ENCODE measurements at regions not wholly inside any gene's neighbourhood (a gene's known extent, or its start where the extent isn't known, plus 50 kb on each side); places are given as distances from the start of the nearest gene placed in this dataset.

GRCh38 chr12:97132270-97132669 is 225.2 kb downstream of the NEDD1 start:
- DNase-seq (ENCODE audit: insufficient read length, low spot score, missing footprints), result no peak
- Histone ChIP-seq H3K36me3 (ENCODE audit: insufficient read depth, low read length) (no peaks in the 10 kb centered on the region), H3K4me1 (ENCODE audit: insufficient read depth, low read length) (no peaks in the 10 kb centered on the region), H3K27ac (ENCODE audit: low read depth, low read length) (no peak overlapping the region), H3K4me3 (ENCODE audit: insufficient read depth, low read length) (no peak overlapping the region), H3K79me2 (ENCODE audit: insufficient read depth, low read length) (no peaks in the 10 kb centered on the region), H3K27me3 (ENCODE audit: insufficient read depth, low read length) (no peaks in the 10 kb centered on the region), H2AFZ (ENCODE audit: low read length) (no peak overlapping the region), H3K4me2 (ENCODE audit: insufficient read depth, low read length) (no peak overlapping the region), H4K20me1 (ENCODE audit: insufficient read depth, low read length) (no peaks in the 10 kb centered on the region), H3K9me3 (ENCODE audit: low read depth, low read length) (peaks cover 3% of the 10 kb centered on the region)
- TF ChIP-seq, protein P1, sequence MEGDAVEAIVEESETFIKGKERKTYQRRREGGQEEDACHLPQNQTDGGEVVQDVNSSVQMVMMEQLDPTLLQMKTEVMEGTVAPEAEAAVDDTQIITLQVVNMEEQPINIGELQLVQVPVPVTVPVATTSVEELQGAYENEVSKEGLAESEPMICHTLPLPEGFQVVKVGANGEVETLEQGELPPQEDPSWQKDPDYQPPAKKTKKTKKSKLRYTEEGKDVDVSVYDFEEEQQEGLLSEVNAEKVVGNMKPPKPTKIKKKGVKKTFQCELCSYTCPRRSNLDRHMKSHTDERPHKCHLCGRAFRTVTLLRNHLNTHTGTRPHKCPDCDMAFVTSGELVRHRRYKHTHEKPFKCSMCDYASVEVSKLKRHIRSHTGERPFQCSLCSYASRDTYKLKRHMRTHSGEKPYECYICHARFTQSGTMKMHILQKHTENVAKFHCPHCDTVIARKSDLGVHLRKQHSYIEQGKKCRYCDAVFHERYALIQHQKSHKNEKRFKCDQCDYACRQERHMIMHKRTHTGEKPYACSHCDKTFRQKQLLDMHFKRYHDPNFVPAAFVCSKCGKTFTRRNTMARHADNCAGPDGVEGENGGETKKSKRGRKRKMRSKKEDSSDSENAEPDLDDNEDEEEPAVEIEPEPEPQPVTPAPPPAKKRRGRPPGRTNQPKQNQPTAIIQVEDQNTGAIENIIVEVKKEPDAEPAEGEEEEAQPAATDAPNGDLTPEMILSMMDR (IDR thresholded peaks at IDR 0.05; ENCODE audit: extremely low read depth, low read depth, low read length), result no peak

GRCh38 chr12:97134495-97134894 is 227.4 kb downstream of the NEDD1 start:
- no peak for DNase-seq (ENCODE audit: insufficient read length, low spot score, missing footprints)
- TF ChIP-seq, protein P1 (IDR thresholded peaks at IDR 0.05; ENCODE audit: extremely low read depth, low read depth, low read length), result no peak
- no peak overlapping the region for H3K27ac ChIP-seq (ENCODE audit: low read depth, low read length)
- H3K4me2 ChIP-seq (ENCODE audit: insufficient read depth, low read length), result no peak overlapping the region
- no peak overlapping the region for H2AFZ ChIP-seq (ENCODE audit: low read length)
- H3K79me2 ChIP-seq (ENCODE audit: insufficient read depth, low read length), result no peaks in the 10 kb centered on the region
- H4K20me1 ChIP-seq (ENCODE audit: insufficient read depth, low read length), result no peaks in the 10 kb centered on the region
- no peak overlapping the region for H3K4me3 ChIP-seq (ENCODE audit: insufficient read depth, low read length)
- peaks cover 3% of the 10 kb centered on the region for H3K9me3 ChIP-seq (ENCODE audit: low read depth, low read length)
- no peaks in the 10 kb centered on the region for H3K36me3 ChIP-seq (ENCODE audit: insufficient read depth, low read length)
- no peaks in the 10 kb centered on the region for H3K27me3 ChIP-seq (ENCODE audit: insufficient read depth, low read length)
- no peaks in the 10 kb centered on the region for H3K4me1 ChIP-seq (ENCODE audit: insufficient read depth, low read length)

DNA sequence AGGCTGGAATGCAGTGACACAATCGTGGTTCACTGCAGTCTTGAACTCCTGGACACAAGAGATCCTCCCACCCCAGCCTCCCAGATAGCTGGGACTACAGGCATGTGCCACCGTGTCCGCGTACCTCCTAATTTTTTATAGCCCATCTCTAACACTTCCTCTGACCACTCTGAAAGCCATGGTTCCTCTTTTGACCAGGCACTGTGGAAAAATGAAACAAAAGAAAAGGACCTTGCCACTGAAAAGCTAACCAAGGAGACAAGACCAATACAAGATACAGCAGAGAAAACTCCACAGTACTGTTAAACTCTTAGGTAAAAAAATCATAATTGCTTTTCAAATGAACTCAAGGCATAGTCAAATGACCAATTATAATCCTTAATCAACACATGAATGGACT is 233.3 kb downstream of the NEDD1 start:
- no peaks in the 10 kb centered on the region for H3K27me3 ChIP-seq (ENCODE audit: insufficient read depth, low read length)
- TF ChIP-seq, protein P1 (IDR thresholded peaks at IDR 0.05; ENCODE audit: extremely low read depth, low read depth, low read length), result no peak
- no peaks in the 10 kb centered on the region for H3K4me1 ChIP-seq (ENCODE audit: insufficient read depth, low read length)
- H3K4me2 ChIP-seq (ENCODE audit: insufficient read depth, low read length), result no peak overlapping the region
- H3K36me3 ChIP-seq (ENCODE audit: insufficient read depth, low read length), result no peaks in the 10 kb centered on the region
- H3K79me2 ChIP-seq (ENCODE audit: insufficient read depth, low read length), result no peaks in the 10 kb centered on the region
- no peaks in the 10 kb centered on the region for H4K20me1 ChIP-seq (ENCODE audit: insufficient read depth, low read length)
- no peak overlapping the region for H3K4me3 ChIP-seq (ENCODE audit: insufficient read depth, low read length)
- H3K27ac ChIP-seq (ENCODE audit: low read depth, low read length), result no peak overlapping the region
- no peaks in the 10 kb centered on the region for H3K9me3 ChIP-seq (ENCODE audit: low read depth, low read length)
- no peak for DNase-seq (ENCODE audit: insufficient read length, low spot score, missing footprints)
- no peak overlapping the region for H2AFZ ChIP-seq (ENCODE audit: low read length)

GRCh38 chr12:97142737-97143410 is 235.8 kb downstream of the NEDD1 start:
- Histone ChIP-seq H3K27ac (ENCODE audit: low read depth, low read length) (no peak overlapping the region), H3K4me2 (ENCODE audit: insufficient read depth, low read length) (no peak overlapping the region), H3K4me3 (ENCODE audit: insufficient read depth, low read length) (no peak overlapping the region), H3K79me2 (ENCODE audit: insufficient read depth, low read length) (no peaks in the 10 kb centered on the region), H3K4me1 (ENCODE audit: insufficient read depth, low read length) (no peaks in the 10 kb centered on the region), H2AFZ (ENCODE audit: low read length) (no peak overlapping the region), H4K20me1 (ENCODE audit: insufficient read depth, low read length) (no peaks in the 10 kb centered on the region), H3K36me3 (ENCODE audit: insufficient read depth, low read length) (no peaks in the 10 kb centered on the region), H3K9me3 (ENCODE audit: low read depth, low read length) (no peaks in the 10 kb centered on the region), H3K27me3 (ENCODE audit: insufficient read depth, low read length) (no peaks in the 10 kb centered on the region)
- TF ChIP-seq, protein P1 (IDR thresholded peaks at IDR 0.05; ENCODE audit: extremely low read depth, low read depth, low read length), result no peak
- DNase-seq (ENCODE audit: insufficient read length, low spot score, missing footprints), result no peak

Measured in osteoblast (primary cell).